ENCODE measurements at regions not wholly inside any gene's neighbourhood (a gene's known extent, or its start where the extent isn't known, plus 50 kb on each side); places are given as distances from the start of the nearest gene placed in this dataset.

- H3K4me1 Mint-ChIP-seq: peaks cover 18 to 21% of the 10 kb centered on the region in 2 experiments
These were observed 113.7 kb upstream of the DGKB start for GRCh38 chr7:15016315-15016667.

More at GRCh38 chr7:15016315-15016667, 113.7 kb upstream of the DGKB start:
- no peaks in the 10 kb centered on the region for H3K79me1 ChIP-seq (ENCODE audit: insufficient read depth, low read depth, low read length, poor library complexity, severe bottlenecking)
- no peak overlapping the region; a peak in 1 of 7 replicates for H3K27ac Mint-ChIP-seq
- no peaks in the 10 kb centered on the region for H3K9me3 ChIP-seq (ENCODE audit: control insufficient read depth, low read depth, low read length)
- peaks cover 5% of the 10 kb centered on the region for H3K23me2 ChIP-seq (ENCODE audit: insufficient read length, low read depth, low read length, poor library complexity, severe bottlenecking)
- no peak overlapping the region for H3K18ac ChIP-seq (ENCODE audit: insufficient read length, low read depth, low read length)
- no peak overlapping the region for H2BK12ac ChIP-seq (ENCODE audit: insufficient read length, low read depth, low read length)
- no peak overlapping the region for H2AFZ ChIP-seq (ENCODE audit: low read length)
- no peak overlapping the region for H3K4ac ChIP-seq (ENCODE audit: low read depth, low read length)
- no peaks in the 10 kb centered on the region for H4K20me1 ChIP-seq (ENCODE audit: control insufficient read depth, insufficient read depth, insufficient read length)
- no peak overlapping the region for H2BK120ac ChIP-seq (ENCODE audit: low read depth, low read length, poor library complexity, severe bottlenecking)
- no peak overlapping the region for H2BK20ac ChIP-seq (ENCODE audit: low read depth, low read length, poor library complexity, severe bottlenecking)
- no peak overlapping the region for H2AK5ac ChIP-seq (ENCODE audit: insufficient read length, low read length)
- no peak overlapping the region for H4K91ac ChIP-seq (ENCODE audit: insufficient read length, low read depth, low read length)
- H3T11ph ChIP-seq (ENCODE audit: low read length): no peak overlapping the region
- no peak overlapping the region for H2BK5ac ChIP-seq (ENCODE audit: insufficient read length, low read length)
- no peak overlapping the region for H3K14ac ChIP-seq (ENCODE audit: insufficient read depth, low read length)
- no peak overlapping the region for H3K27ac ChIP-seq (ENCODE audit: insufficient read length, low read depth, low read length)
- no CpG with 5 or more reads among the region's 4 CpGs for WGBS (ENCODE audit: extremely low coverage, insufficient read length, low lambda C conversion rate)
- no peak overlapping the region for H4K8ac ChIP-seq (replicated peaks; ENCODE audit: insufficient read length, low read depth, low read length)
- peak; percentile 22; the same call in 1 of the 3 replicates for TF ChIP-seq CTCF (conservative IDR thresholded peaks at IDR 0.05)
- no peaks in the 10 kb centered on the region for H3K79me2 ChIP-seq (ENCODE audit: insufficient read depth, low read length)
- H3K4me3 Mint-ChIP-seq: no peak overlapping the region; a peak in 1 of 5 replicates
- H3K4me1 ChIP-seq (ENCODE audit: insufficient read depth, low read length): peaks cover 8% of the 10 kb centered on the region; the same call in 1 of the 2 replicates
- no peaks in the 10 kb centered on the region for H3K27me3 ChIP-seq (ENCODE audit: insufficient read depth, low read length)
- peak overlapping the region; percentile 84 for H3K4me2 ChIP-seq (ENCODE audit: insufficient read depth, insufficient read length, low read length)
- H2BK15ac ChIP-seq (ENCODE audit: low read depth, low read length): no peak overlapping the region
- no peak overlapping the region for H4K5ac ChIP-seq (ENCODE audit: insufficient read length, low read depth, low read length)
- H3K56ac ChIP-seq (ENCODE audit: insufficient read length, low read depth, low read length): no peak overlapping the region
- no peak overlapping the region for H3K9ac ChIP-seq (ENCODE audit: extremely low read depth, insufficient read length, low read length)
- H3K27me3 Mint-ChIP-seq (ENCODE audit: low read depth): no peaks in the 10 kb centered on the region
- peaks cover 0 to 3% of the 10 kb centered on the region in 2 experiments; a peak in 2 of 5 replicates for H3K9me3 Mint-ChIP-seq
- peaks cover 0 to 5% (median 4%) of the 10 kb centered on the region in 3 experiments; a peak in 2 of 7 replicates for H3K36me3 Mint-ChIP-seq (ENCODE audit: insufficient read depth in 1 of 3, low read depth in 3 of 3)
- DNase-seq: no peak
- H3K23ac ChIP-seq (ENCODE audit: insufficient read length, low read depth, low read length): no peak overlapping the region

Data from H9 (cell line).